B cell (primary cell): ENCODE measurements at regions not wholly inside any gene's neighbourhood (a gene's known extent, or its start where the extent isn't known, plus 50 kb on each side); places are given as distances from the start of the nearest gene placed in this dataset.

Experiments
- ATAC-seq: fragments of 200-7000 bp; cut with Tn5 transposase; one replicate; pipeline ENCODE4 v1.10.0; 2021; ENCODE audit warnings: low read depth, mild to moderate bottlenecking, moderate number of reproducible peaks, moderate library complexity
- CTCF ChIA-PET: fragments of 350-600 bp; sonication (Branson Sonifier 250); formaldehyde crosslinking; loops from one replicate; lab custom pipeline; 2021; ENCODE audit warnings: antibody characterized with exemption, inconsistent platforms; lab: Charles Lee
- POLR2A ChIA-PET: fragments of 350-600 bp; sonication (Branson Sonifier 250); formaldehyde crosslinking; loops from one replicate; lab custom pipeline; 2021; ENCODE audit warnings: antibody characterized with exemption; lab: Charles Lee
- DNase-seq: peaks from one replicate; pipeline ENCODE4 v3.0.0; 2013
- H2AFZ ChIP-seq: 2 replicates; pipeline ENCODE4 v1.6.1; 2012; ENCODE audit warnings: mild to moderate bottlenecking, low read depth, low read length; ENCODE audit not compliant: insufficient read depth, poor library complexity, severe bottlenecking
- H3K27ac ChIP-seq, 2 donors: 1 replicate in 1 of 2; 2 replicates in 1 of 2; pipeline ENCODE4 v1.5.1; 2012 to 2013; ENCODE audit warnings: low read length in 2 of 2, mild to moderate bottlenecking in 2 of 2, moderate library complexity in 1 of 2
- H3K27me3 ChIP-seq, 4 experiments: fragments of 200-600 bp in 1 of 4; sonication (generic) in 1 of 4; replicated peaks in 1 of 4; 1 replicate in 2 of 4; 2 replicates in 2 of 4; pipeline versions ENCODE4 v1.6.1 to v1.7.0; 2013 to 2016; ENCODE audit warnings: low read length in 3 of 4, mild to moderate bottlenecking in 2 of 4, mixed read lengths in 1 of 4, moderate library complexity in 1 of 4; ENCODE audit not compliant: insufficient read depth in 4 of 4, control insufficient read depth in 3 of 4; ENCODE audit errors: control extremely low read depth in 1 of 4
- H3K36me3 ChIP-seq, 2 experiments: replicated peaks in 1 of 2; 1 replicate in 1 of 2; 2 replicates in 1 of 2; pipeline versions ENCODE4 v1.6.1 to v1.7.1; 2013; ENCODE audit warnings: low read length in 1 of 2; ENCODE audit not compliant: insufficient read depth in 2 of 2, control insufficient read depth in 1 of 2; ENCODE audit errors: control extremely low read depth in 1 of 2, extremely low read depth in 1 of 2
- H3K4me1 ChIP-seq, 2 donors: fragments of 200-600 bp in 1 of 2; sonication (generic) in 1 of 2; 1 replicate in 1 of 2; 2 replicates in 1 of 2; pipeline versions ENCODE4 v1.5.1 to v1.6.1; 2013 to 2017; ENCODE audit warnings: low read length in 2 of 2; ENCODE audit not compliant: control insufficient read depth in 2 of 2, insufficient read depth in 2 of 2
- H3K4me2 ChIP-seq: replicated peaks from 2 replicates; pipeline ENCODE3; 2012; ENCODE audit warnings: mild to moderate bottlenecking, low read depth, low read length; ENCODE audit not compliant: poor library complexity, severe bottlenecking
- H3K4me3 ChIP-seq, 5 experiments: fragments of 200-600 bp in 1 of 5; sonication (generic) in 1 of 5; 1 replicate in 3 of 5; 2 replicates in 2 of 5; pipeline versions ENCODE4 v1.5.1 to v1.7.0; 2011 to 2016; ENCODE audit warnings: low read length in 4 of 5, mild to moderate bottlenecking in 4 of 5, low read depth in 2 of 5, control low read depth in 1 of 5, moderate library complexity in 1 of 5; ENCODE audit not compliant: insufficient read depth in 1 of 5; ENCODE audit errors: control extremely low read depth in 1 of 5, extremely low read depth in 1 of 5
- H3K79me2 ChIP-seq: fragments of 200-600 bp; sonication (generic); one replicate; pipeline ENCODE4 v1.6.0; 2016; ENCODE audit warnings: low read length; ENCODE audit not compliant: control insufficient read depth, insufficient read depth
- H3K9ac ChIP-seq: fragments of 200-600 bp; sonication (generic); 2 replicates; pipeline ENCODE4 v1.6.1; 2017; ENCODE audit warnings: mild to moderate bottlenecking, low read length, moderate library complexity
- H3K9me3 ChIP-seq, 3 donors: one replicate each; pipeline versions ENCODE4 v1.6.1 to v1.7.1; 2013; ENCODE audit warnings: low read length in 2 of 3; ENCODE audit not compliant: control insufficient read depth in 2 of 3, insufficient read depth in 1 of 3; ENCODE audit errors: control extremely low read depth in 1 of 3
- H4K20me1 ChIP-seq: 2 replicates; pipeline ENCODE4 v1.6.0; 2012; ENCODE audit warnings: mild to moderate bottlenecking, low read length; ENCODE audit not compliant: insufficient read depth, control insufficient read depth, poor library complexity, severe bottlenecking
- H3K27ac Mint-ChIP-seq: one replicate; pipeline ENCODE4 v1.8.0; 2021; ENCODE audit warnings: mixed read lengths
- H3K27me3 Mint-ChIP-seq: one replicate; pipeline ENCODE4 v1.8.0; 2021; ENCODE audit warnings: mixed read lengths
- H3K4me1 Mint-ChIP-seq: one replicate; pipeline ENCODE4 v1.8.0; 2021; ENCODE audit warnings: mixed read lengths
- H3K4me3 Mint-ChIP-seq: one replicate; pipeline ENCODE4 v1.8.0; 2021; ENCODE audit warnings: mixed read lengths
- H3K9me3 Mint-ChIP-seq: one replicate; pipeline ENCODE4 v1.8.0; 2022; ENCODE audit warnings: mixed read lengths; ENCODE audit not compliant: insufficient read depth
- CTCF ChIP-seq: fragments of 200-600 bp; IDR thresholded peaks from one replicate; pipeline ENCODE4 v1.8.0; 2022; ENCODE audit warnings: antibody characterized with exemption, mild to moderate bottlenecking
- EZH2 ChIP-seq: IDR thresholded peaks from 2 replicates; pipeline ENCODE4 v1.6.1; 2012; ENCODE audit warnings: borderline replicate concordance, low read depth, mild to moderate bottlenecking, moderate library complexity, low read length; ENCODE audit not compliant: insufficient read depth, poor library complexity, severe bottlenecking
- WGBS: methylation state at CpG from one replicate; pipeline ENCODE4 v1.1.5; 2013; ENCODE audit warnings: missing lambda C conversion rate; ENCODE audit not compliant: insufficient coverage; 5-methylcytosine and 5-hydroxymethylcytosine counted together
- intact Hi-C: fragments of 100-400 bp; cut with micrococcal nuclease; formaldehyde crosslinking; loops from one replicate; pipeline ENCODE4 v1.10.0; 2022

GRCh38 chr5:2021484-2022176, 138.9 kb upstream of the IRX4 start:
- 88% methylated on average over 14 of the region's 14 CpGs for WGBS
- no peak overlapping the region for H3K27ac Mint-ChIP-seq
- no peaks in the 10 kb centered on the region for H3K9me3 Mint-ChIP-seq
- no peak overlapping the region for H3K9ac ChIP-seq
- no peaks in the 10 kb centered on the region for H3K79me2 ChIP-seq
- DNase-seq (no peak), ATAC-seq (no peak)
- no peaks in the 10 kb centered on the region for H3K4me1 Mint-ChIP-seq
- CTCF ChIA-PET = no interaction called here
- no peaks in the 10 kb centered on the region for H3K4me1 ChIP-seq
- no peak overlapping the region for H3K4me3 Mint-ChIP-seq
- H3K27me3 Mint-ChIP-seq = peaks cover 15% of the 10 kb centered on the region
- TF ChIP-seq EZH2 = no peak
- TF ChIP-seq CTCF = no peak
- H3K27me3 ChIP-seq = no peaks in the 10 kb centered on the region
- no peaks in the 10 kb centered on the region for H4K20me1 ChIP-seq
- peaks cover 0 to 5% (median 0%) of the 10 kb centered on the region in 3 donors for H3K9me3 ChIP-seq
- no peaks in the 10 kb centered on the region for H3K36me3 ChIP-seq
- no peak overlapping the region for H3K4me2 ChIP-seq
- H3K4me3 ChIP-seq = no peak overlapping the region
- H3K27ac ChIP-seq = no peak overlapping the region
- intact Hi-C loops = no loop called here
- H2AFZ ChIP-seq = no peak overlapping the region
- POLR2A ChIA-PET = no interaction called here

- Mint-ChIP-seq H3K27ac (no peak overlapping the region), H3K9me3 (no peaks in the 10 kb centered on the region)
- WGBS = 82% methylated on average over 6 of the region's 11 CpGs
Measured at GRCh38 chr5:2020730-2021129, 138.0 kb upstream of the IRX4 start.

More at GRCh38 chr5:2020730-2021129, 138.0 kb upstream of the IRX4 start:
- Mint-ChIP-seq H3K4me1 (no peaks in the 10 kb centered on the region), H3K4me3 (no peak overlapping the region), H3K27me3 (peaks cover 15% of the 10 kb centered on the region)
- no peak overlapping the region for H3K27ac ChIP-seq
- POLR2A ChIA-PET = no interaction called here
- H3K4me1 ChIP-seq = no peaks in the 10 kb centered on the region
- CTCF ChIA-PET = no interaction called here
- no peaks in the 10 kb centered on the region for H3K79me2 ChIP-seq
- ATAC-seq (no peak), DNase-seq (no peak)
- H3K27me3 ChIP-seq = no peaks in the 10 kb centered on the region
- H3K9ac ChIP-seq = no peak overlapping the region
- no peak for TF ChIP-seq CTCF
- TF ChIP-seq EZH2 = no peak
- H3K4me2 ChIP-seq = no peak overlapping the region
- intact Hi-C loops = no loop called here
- H4K20me1 ChIP-seq = no peaks in the 10 kb centered on the region
- H3K4me3 ChIP-seq = no peak overlapping the region
- no peak overlapping the region for H2AFZ ChIP-seq
- no peaks in the 10 kb centered on the region for H3K36me3 ChIP-seq
- peaks cover 0 to 5% (median 0%) of the 10 kb centered on the region in 3 donors for H3K9me3 ChIP-seq
